Transverse colon (tissue), 4 donors: ENCODE measurements at regions not wholly inside any gene's neighbourhood (a gene's known extent, or its start where the extent isn't known, plus 50 kb on each side); places are given as distances from the start of the nearest gene placed in this dataset.

Source experiments
- POLR2A ChIP-seq: fragments of 450-650 bp; IDR thresholded peaks from one replicate; pipeline ENCODE4 v1.6.1; 2016; ENCODE audit warnings: antibody characterized with exemption, mild to moderate bottlenecking, moderate library complexity
- POLR2AphosphoS5 ChIP-seq, 3 donors: sonication (generic); formaldehyde crosslinking; IDR thresholded peaks; one replicate each; pipeline ENCODE4 v1.6.1; 2016; ENCODE audit warnings: antibody characterized with exemption in 3 of 3
- TF ChIP-seq, protein P1 (sequence below), 5 experiments: fragments of 200-600 bp in 3 of 5; fragments of 450-650 bp in 2 of 5; sonication (generic) in 3 of 5; IDR thresholded peaks; 1 replicate in 2 of 5; 2 replicates in 3 of 5; pipeline ENCODE4 v1.5.1; 2016 to 2017; ENCODE audit warnings: antibody characterized with exemption in 5 of 5, inconsistent platforms in 3 of 5, mild to moderate bottlenecking in 2 of 5, moderate library complexity in 1 of 5

DNA sequence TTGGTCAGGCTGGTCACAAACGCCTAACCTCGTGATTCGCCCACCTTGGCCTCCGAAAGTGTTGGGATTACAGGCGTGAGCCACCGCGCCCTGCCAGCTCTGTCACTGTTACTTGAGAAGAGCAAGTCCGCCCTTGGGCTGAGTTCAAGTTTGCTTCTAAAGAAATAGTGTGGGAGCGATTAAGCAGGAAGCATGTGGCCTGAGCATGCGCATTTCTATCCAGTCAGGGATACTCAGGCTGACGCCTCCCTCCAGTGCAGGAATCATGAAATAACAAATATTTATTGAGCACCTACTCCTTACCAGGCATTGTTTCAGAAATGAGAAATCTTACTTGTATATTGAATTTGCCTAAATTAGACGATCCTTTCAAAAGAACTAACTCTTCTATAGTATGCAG is 166.2 kb downstream of the EDN1 start:
- TF ChIP-seq, protein P1, sequence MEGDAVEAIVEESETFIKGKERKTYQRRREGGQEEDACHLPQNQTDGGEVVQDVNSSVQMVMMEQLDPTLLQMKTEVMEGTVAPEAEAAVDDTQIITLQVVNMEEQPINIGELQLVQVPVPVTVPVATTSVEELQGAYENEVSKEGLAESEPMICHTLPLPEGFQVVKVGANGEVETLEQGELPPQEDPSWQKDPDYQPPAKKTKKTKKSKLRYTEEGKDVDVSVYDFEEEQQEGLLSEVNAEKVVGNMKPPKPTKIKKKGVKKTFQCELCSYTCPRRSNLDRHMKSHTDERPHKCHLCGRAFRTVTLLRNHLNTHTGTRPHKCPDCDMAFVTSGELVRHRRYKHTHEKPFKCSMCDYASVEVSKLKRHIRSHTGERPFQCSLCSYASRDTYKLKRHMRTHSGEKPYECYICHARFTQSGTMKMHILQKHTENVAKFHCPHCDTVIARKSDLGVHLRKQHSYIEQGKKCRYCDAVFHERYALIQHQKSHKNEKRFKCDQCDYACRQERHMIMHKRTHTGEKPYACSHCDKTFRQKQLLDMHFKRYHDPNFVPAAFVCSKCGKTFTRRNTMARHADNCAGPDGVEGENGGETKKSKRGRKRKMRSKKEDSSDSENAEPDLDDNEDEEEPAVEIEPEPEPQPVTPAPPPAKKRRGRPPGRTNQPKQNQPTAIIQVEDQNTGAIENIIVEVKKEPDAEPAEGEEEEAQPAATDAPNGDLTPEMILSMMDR (IDR thresholded peaks at IDR 0.05) = no peak
- TF ChIP-seq POLR2A (no peak), POLR2AphosphoS5 (IDR thresholded peaks at IDR 0.05) (no peak)
